Activated naive CD8-positive, alpha-beta T cell treated with anti-CD3 and anti-CD28 coated beads, Interleukin-2, amount 50 U/mL, for 24 hours (primary cell): ENCODE measurements at regions not wholly inside any gene's neighbourhood (a gene's known extent, or its start where the extent isn't known, plus 50 kb on each side); places are given as distances from the start of the nearest gene placed in this dataset.
A peak's percentile ranks its signal among the peaks of the same experiment; 100 is the strongest.

ENCODE experiments used
- ATAC-seq: fragments of 150-1000 bp; cut with Tn5 transposase; one replicate; pipeline ENCODE4 v1.10.0; 2021
- DNase-seq: peaks from one replicate; pipeline ENCODE4 v3.0.0; 2021
- H3K27ac Mint-ChIP-seq: one replicate; pipeline ENCODE4 v1.8.0; 2021; ENCODE audit warnings: mild to moderate bottlenecking, mixed read lengths
- H3K27me3 Mint-ChIP-seq: one replicate; pipeline ENCODE4 v1.8.0; 2021; ENCODE audit warnings: mixed read lengths
- H3K36me3 Mint-ChIP-seq: one replicate; pipeline ENCODE4 v1.8.0; 2021; ENCODE audit warnings: low read depth, mixed read lengths
- H3K4me1 Mint-ChIP-seq: one replicate; pipeline ENCODE4 v1.8.0; 2021; ENCODE audit warnings: mixed read lengths
- H3K4me3 Mint-ChIP-seq: one replicate; pipeline ENCODE4 v1.8.0; 2021; ENCODE audit warnings: mild to moderate bottlenecking, moderate library complexity, mixed read lengths
- H3K9me3 Mint-ChIP-seq: one replicate; pipeline ENCODE4 v1.8.0; 2021; ENCODE audit warnings: mixed read lengths

GRCh38 chr13:42393573-42394360, 121.8 kb downstream of the AKAP11 start:
- peak overlapping the region; percentile 99 for H3K27ac Mint-ChIP-seq
- peak overlapping the region; percentile 84 for H3K4me3 Mint-ChIP-seq
- H3K4me1 Mint-ChIP-seq: peaks cover 81% of the 10 kb centered on the region

GRCh38 chr13:42394361-42394708, 122.4 kb downstream of the AKAP11 start:
- DNase-seq: no peak
- Mint-ChIP-seq H3K4me3 (peak overlapping the region; percentile 84), H3K36me3 (peaks cover 44% of the 10 kb centered on the region)

More at GRCh38 chr13:42393573-42394360, 121.8 kb downstream of the AKAP11 start:
- peaks cover 39% of the 10 kb centered on the region for H3K36me3 Mint-ChIP-seq
- no peak for DNase-seq
- no peaks in the 10 kb centered on the region for H3K27me3 Mint-ChIP-seq
- peaks cover 6% of the 10 kb centered on the region for H3K9me3 Mint-ChIP-seq
- ATAC-seq: peak; percentile 18

GRCh38 chr13:42394711-42395085, 122.7 kb downstream of the AKAP11 start:
- peaks cover 82% of the 10 kb centered on the region for H3K4me1 Mint-ChIP-seq
- H3K27me3 Mint-ChIP-seq: no peaks in the 10 kb centered on the region
- H3K27ac Mint-ChIP-seq: peak overlapping the region; percentile 99
- peaks cover 47% of the 10 kb centered on the region for H3K36me3 Mint-ChIP-seq
- DNase-seq: no peak
- peak; percentile 27 for ATAC-seq
- peaks cover 6% of the 10 kb centered on the region for H3K9me3 Mint-ChIP-seq
- peak overlapping the region; percentile 84 for H3K4me3 Mint-ChIP-seq

More at GRCh38 chr13:42394361-42394708, 122.4 kb downstream of the AKAP11 start:
- Mint-ChIP-seq H3K27ac (peak overlapping the region; percentile 99), H3K27me3 (no peaks in the 10 kb centered on the region), H3K9me3 (peaks cover 6% of the 10 kb centered on the region), H3K4me1 (peaks cover 80% of the 10 kb centered on the region)
- no peak for ATAC-seq

- Mint-ChIP-seq H3K4me3 (peak overlapping the region; percentile 84), H3K27ac (peak overlapping the region; percentile 99), H3K9me3 (peaks cover 6% of the 10 kb centered on the region), H3K36me3 (peaks cover 52% of the 10 kb centered on the region), H3K27me3 (no peaks in the 10 kb centered on the region), H3K4me1 (peaks cover 86% of the 10 kb centered on the region)
- DNase-seq (peak; percentile 54), ATAC-seq (peak; percentile 52)
Measured at GRCh38 chr13:42395086-42395821, 123.3 kb downstream of the AKAP11 start.

GRCh38 chr13:42396501-42396900, 124.5 kb downstream of the AKAP11 start:
- Mint-ChIP-seq H3K27me3 (no peaks in the 10 kb centered on the region), H3K4me3 (peak overlapping the region; percentile 84), H3K27ac (peak overlapping the region; percentile 99), H3K9me3 (peaks cover 10% of the 10 kb centered on the region), H3K36me3 (peaks cover 60% of the 10 kb centered on the region), H3K4me1 (peaks cover 91% of the 10 kb centered on the region)
- DNase-seq (peak; percentile 64), ATAC-seq (peak; percentile 31)

GRCh38 chr13:42396901-42397655, 125.1 kb downstream of the AKAP11 start:
- peaks cover 10% of the 10 kb centered on the region for H3K9me3 Mint-ChIP-seq
- ATAC-seq: no peak
- no peak for DNase-seq
- peak overlapping the region; percentile 84 for H3K4me3 Mint-ChIP-seq
- peak overlapping the region; percentile 99 for H3K27ac Mint-ChIP-seq
- H3K27me3 Mint-ChIP-seq: no peaks in the 10 kb centered on the region
- H3K4me1 Mint-ChIP-seq: peaks cover 91% of the 10 kb centered on the region
- peaks cover 60% of the 10 kb centered on the region for H3K36me3 Mint-ChIP-seq

- Mint-ChIP-seq H3K4me1 (peaks cover 89% of the 10 kb centered on the region), H3K27me3 (no peaks in the 10 kb centered on the region), H3K27ac (peak overlapping the region; percentile 47), H3K4me3 (peak overlapping the region; percentile 34), H3K36me3 (peaks cover 65% of the 10 kb centered on the region), H3K9me3 (peaks cover 10% of the 10 kb centered on the region)
- ATAC-seq: no peak
- DNase-seq: no peak
Measured at GRCh38 chr13:42398533-42398932, 126.6 kb downstream of the AKAP11 start.

- peak overlapping the region; percentile 75 for H3K27ac Mint-ChIP-seq
- no peak for DNase-seq
- peaks cover 88% of the 10 kb centered on the region for H3K4me1 Mint-ChIP-seq
Measured at GRCh38 chr13:42400188-42400833, 128.4 kb downstream of the AKAP11 start.

GRCh38 chr13:42401376-42401775, 129.4 kb downstream of the AKAP11 start:
- no peak for ATAC-seq
- H3K9me3 Mint-ChIP-seq: peaks cover 10% of the 10 kb centered on the region
- peaks cover 56% of the 10 kb centered on the region for H3K36me3 Mint-ChIP-seq
- H3K4me3 Mint-ChIP-seq: no peak overlapping the region
- no peaks in the 10 kb centered on the region for H3K27me3 Mint-ChIP-seq
- H3K4me1 Mint-ChIP-seq: peaks cover 89% of the 10 kb centered on the region
- H3K27ac Mint-ChIP-seq: peak overlapping the region; percentile 86
- no peak for DNase-seq

More at GRCh38 chr13:42400188-42400833, 128.4 kb downstream of the AKAP11 start:
- no peak for ATAC-seq
- Mint-ChIP-seq H3K36me3 (peaks cover 58% of the 10 kb centered on the region), H3K4me3 (peak overlapping the region; percentile 18), H3K9me3 (peaks cover 10% of the 10 kb centered on the region), H3K27me3 (no peaks in the 10 kb centered on the region)

GRCh38 chr13:42405665-42406390, 133.9 kb downstream of the AKAP11 start:
- peak overlapping the region; percentile 56 for H3K4me3 Mint-ChIP-seq
- H3K27ac Mint-ChIP-seq: peak overlapping the region; percentile 97
- peaks cover 7% of the 10 kb centered on the region for H3K9me3 Mint-ChIP-seq
- no peaks in the 10 kb centered on the region for H3K27me3 Mint-ChIP-seq
- ATAC-seq (peak; percentile 90), DNase-seq (peak; percentile 76)
- peaks cover 82% of the 10 kb centered on the region for H3K4me1 Mint-ChIP-seq
- H3K36me3 Mint-ChIP-seq: peaks cover 39% of the 10 kb centered on the region

- no peak for DNase-seq
- Mint-ChIP-seq H3K27me3 (no peaks in the 10 kb centered on the region), H3K36me3 (peaks cover 37% of the 10 kb centered on the region), H3K9me3 (peaks cover 7% of the 10 kb centered on the region), H3K27ac (no peak overlapping the region), H3K4me1 (peaks cover 78% of the 10 kb centered on the region), H3K4me3 (no peak overlapping the region)
- no peak for ATAC-seq
Measured at GRCh38 chr13:42409075-42409474, 137.1 kb downstream of the AKAP11 start.

GRCh38 chr13:42409551-42409950, 137.6 kb downstream of the AKAP11 start:
- H3K4me1 Mint-ChIP-seq: peaks cover 79% of the 10 kb centered on the region
- DNase-seq: no peak
- no peaks in the 10 kb centered on the region for H3K27me3 Mint-ChIP-seq
- H3K27ac Mint-ChIP-seq: no peak overlapping the region
- no peak for ATAC-seq
- peaks cover 39% of the 10 kb centered on the region for H3K36me3 Mint-ChIP-seq
- no peak overlapping the region for H3K4me3 Mint-ChIP-seq
- H3K9me3 Mint-ChIP-seq: peaks cover 7% of the 10 kb centered on the region

- peaks cover 28% of the 10 kb centered on the region for H3K36me3 Mint-ChIP-seq
- H3K9me3 Mint-ChIP-seq: peaks cover 3% of the 10 kb centered on the region
- H3K27me3 Mint-ChIP-seq: no peaks in the 10 kb centered on the region
- H3K4me3 Mint-ChIP-seq: peak overlapping the region; percentile 24
- ATAC-seq (no peak), DNase-seq (no peak)
- H3K4me1 Mint-ChIP-seq: peaks cover 53% of the 10 kb centered on the region
- peak overlapping the region; percentile 70 for H3K27ac Mint-ChIP-seq
Measured at GRCh38 chr13:42412812-42413483, 141.0 kb downstream of the AKAP11 start.
